Skin of body (tissue), 1 donor: ENCODE measurements at regions not wholly inside any gene's neighbourhood (a gene's known extent, or its start where the extent isn't known, plus 50 kb on each side); places are given as distances from the start of the nearest gene placed in this dataset.

Source experiments
- DNase-seq: peaks from one replicate; lab custom pipeline; 2025; lab: John Stamatoyannopoulos, UW

- DNase-seq = no peak
Observed at GRCh38 chr3:43949594-43949993, 258.9 kb downstream of the ABHD5 start.

GRCh38 chr3:43950775-43951174 is 260.0 kb downstream of the ABHD5 start:
- no peak for DNase-seq

- DNase-seq = no peak
Observed at GRCh38 chr3:43951813-43952212, 261.1 kb downstream of the ABHD5 start.

GRCh38 chr3:43953380-43953779 is 262.6 kb downstream of the ABHD5 start:
- no peak for DNase-seq

- DNase-seq = no peak
Observed at GRCh38 chr3:43953814-43954692, 263.3 kb downstream of the ABHD5 start.

GRCh38 chr3:43956945-43957344 is 266.2 kb downstream of the ABHD5 start:
- DNase-seq = no peak

GRCh38 chr3:43957553-43957952 is 266.8 kb downstream of the ABHD5 start:
- no peak for DNase-seq

- no peak for DNase-seq
Observed at GRCh38 chr3:43958005-43958770, 267.4 kb downstream of the ABHD5 start.

- no peak for DNase-seq
Observed at GRCh38 chr3:43958973-43959372, 268.2 kb downstream of the ABHD5 start.

- DNase-seq = no peak
Observed at GRCh38 chr3:43959498-43960447, 269.0 kb downstream of the ABHD5 start.

GRCh38 chr3:43960448-43960840 is 269.7 kb downstream of the ABHD5 start:
- DNase-seq = no peak

GRCh38 chr3:43962043-43962442 is 271.3 kb downstream of the ABHD5 start:
- no peak for DNase-seq

- no peak for DNase-seq
Observed at GRCh38 chr3:43963208-43963607, 272.5 kb downstream of the ABHD5 start.

- no peak for DNase-seq
Observed at GRCh38 chr3:43964640-43965039, 273.9 kb downstream of the ABHD5 start.

- no peak for DNase-seq
Observed at GRCh38 chr3:43965656-43966055, 274.9 kb downstream of the ABHD5 start.

GRCh38 chr3:43966126-43966525 is 275.4 kb downstream of the ABHD5 start:
- no peak for DNase-seq

- no peak for DNase-seq
Observed at GRCh38 chr3:43966530-43966929, 275.2 kb upstream of the TOPAZ1 start.

- no peak for DNase-seq
Observed at GRCh38 chr3:43968465-43968864, 273.2 kb upstream of the TOPAZ1 start.

GRCh38 chr3:43969944-43970343 is 271.7 kb upstream of the TOPAZ1 start:
- DNase-seq = no peak

GRCh38 chr3:43970351-43970750 is 271.3 kb upstream of the TOPAZ1 start:
- no peak for DNase-seq

- no peak for DNase-seq
Observed at GRCh38 chr3:43970920-43971319, 270.8 kb upstream of the TOPAZ1 start.

- DNase-seq = no peak
Observed at GRCh38 chr3:43971486-43971885, 270.2 kb upstream of the TOPAZ1 start.
